GOT3 (cell line): ENCODE measurements at regions not wholly inside any gene's neighbourhood (a gene's known extent, or its start where the extent isn't known, plus 50 kb on each side); places are given as distances from the start of the nearest gene placed in this dataset.
"Not testable (repeated sequence)": the region's sequence is repeated elsewhere in the genome, so short reads cannot be mapped to it uniquely, and the experiment has no call there.

ENCODE experiments used
- DNase-seq: peaks from one replicate; lab custom pipeline; 2025; ENCODE audit warnings: mixed read lengths; lab: John Stamatoyannopoulos, UW

GRCh38 chr16:52309446-52310416 lies 237.2 kb downstream of the TOX3 start:
- DNase-seq, result no peak

- no peak for DNase-seq
These were observed 238.9 kb downstream of the TOX3 start for GRCh38 chr16:52308051-52308450.

- DNase-seq, result no peak
These were observed 245.9 kb downstream of the TOX3 start for GRCh38 chr16:52301026-52301425.

- DNase-seq, result no peak
These were observed 248.2 kb downstream of the TOX3 start for GRCh38 chr16:52298769-52299168.

- not testable (repeated sequence) for DNase-seq
These were observed 250.1 kb downstream of the TOX3 start for GRCh38 chr16:52296706-52297315.

- DNase-seq, result no peak
These were observed 250.9 kb downstream of the TOX3 start for GRCh38 chr16:52296076-52296475.

- DNase-seq, result no peak
These were observed 252.3 kb downstream of the TOX3 start for GRCh38 chr16:52294660-52295059.

- DNase-seq, result no peak
These were observed 253.7 kb downstream of the TOX3 start for GRCh38 chr16:52293204-52293603.

GRCh38 chr16:52283584-52284375 lies 263.2 kb downstream of the TOX3 start:
- DNase-seq, result no peak

- no peak for DNase-seq
These were observed 263.9 kb downstream of the TOX3 start for GRCh38 chr16:52283018-52283417.

- no peak for DNase-seq
These were observed 266.9 kb downstream of the TOX3 start for GRCh38 chr16:52280086-52280485.

- no peak for DNase-seq
These were observed 275.7 kb downstream of the TOX3 start for GRCh38 chr16:52271088-52271750.

- DNase-seq, result no peak
These were observed 281.5 kb downstream of the TOX3 start for GRCh38 chr16:52265446-52265861.

- DNase-seq, result no peak
These were observed 289.4 kb downstream of the TOX3 start for GRCh38 chr16:52257534-52257933.

GRCh38 chr16:52256310-52257078 lies 290.4 kb downstream of the TOX3 start:
- no peak for DNase-seq

- DNase-seq, result no peak
These were observed 292.2 kb downstream of the TOX3 start for GRCh38 chr16:52254746-52255145.

- no peak for DNase-seq
These were observed 294.3 kb downstream of the TOX3 start for GRCh38 chr16:52252680-52253079.

- DNase-seq, result no peak
These were observed 295.4 kb downstream of the TOX3 start for GRCh38 chr16:52251495-52251894.

- DNase-seq, result no peak
These were observed 299.2 kb downstream of the TOX3 start for GRCh38 chr16:52247737-52248136.

- no peak for DNase-seq
These were observed 308.2 kb downstream of the TOX3 start for GRCh38 chr16:52238710-52239109.

- DNase-seq, result no peak
These were observed 309.1 kb downstream of the TOX3 start for GRCh38 chr16:52237823-52238222.
